HCT116 (cell line): ENCODE measurements at regions not wholly inside any gene's neighbourhood (a gene's known extent, or its start where the extent isn't known, plus 50 kb on each side); places are given as distances from the start of the nearest gene placed in this dataset.

Experiments used
- ATAC-seq: fragments of 200-7000 bp; cut with Tn5 transposase; 2 replicates; pipeline ENCODE4 v1.9.1; 2020; ENCODE audit warnings: mild to moderate bottlenecking, moderate library complexity
- BruUV-seq: library from RNA; stranded (reverse); fragments of 400-500 nt; replicated peaks from 2 replicates; lab custom pipeline; 2021; lab: Mats Ljungman, UMichigan
- CTCF ChIA-PET: fragments of 300-600 bp; sonication (Branson Sonifier 250); formaldehyde crosslinking; loops from one replicate; lab custom pipeline; 2021; ENCODE audit warnings: antibody characterized with exemption; lab: Charles Lee
- POLR2A ChIA-PET: fragments of 300-600, 350-600 bp; sonication (Branson Sonifier 250); formaldehyde crosslinking; loops from one replicate; lab custom pipeline; 2021; ENCODE audit warnings: antibody characterized with exemption; lab: Charles Lee
- RAD21 ChIA-PET, 2 experiments: fragments of 300-600 bp; sonication (Branson Sonifier 250); formaldehyde crosslinking; loops; one replicate each; lab custom pipeline; 2023; ENCODE audit warnings: low total read pairs in 2 of 2; ENCODE audit not compliant: uncharacterized antibody in 2 of 2, unreplicated experiment in 2 of 2, low non-redundant PET in 1 of 2; lab: Charles Lee
- DNase-seq: peaks from one replicate; pipeline ENCODE4 v3.0.0-alpha.2; 2010; ENCODE audit warnings: low read depth, low spot score
- H2AFZ ChIP-seq: fragments of 200-600 bp; shearing (Covaris generic), sonication (generic); 2 replicates; pipeline ENCODE4 v1.6.1; 2017; ENCODE audit warnings: low read depth, mixed run types, mixed read lengths, antibody characterized with exemption, low read length; ENCODE audit not compliant: poor library complexity, severe bottlenecking
- H3K27ac ChIP-seq: 2 replicates; pipeline ENCODE4 v1.5.1; 2012; ENCODE audit warnings: low read depth, low read length
- H3K27me3 ChIP-seq: fragments of 200-600 bp; sonication (generic); 2 replicates; pipeline ENCODE4 v1.6.1; 2016; ENCODE audit warnings: mixed run types, low read length, mixed read lengths; ENCODE audit not compliant: insufficient read depth
- H3K36me3 ChIP-seq, 2 experiments: fragments of 200-500 bp in 1 of 2; fragments of 200-600 bp in 1 of 2; sonication (Bioruptor generic) in 1 of 2; sonication (generic) in 1 of 2; 2 replicates each; pipeline versions ENCODE4 v1.5.1 to v1.6.1; 2014 to 2016; ENCODE audit warnings: low read length in 2 of 2, inconsistent platforms in 1 of 2, mixed read lengths in 1 of 2, mixed run types in 1 of 2; ENCODE audit not compliant: insufficient read depth in 2 of 2, control insufficient read depth in 1 of 2
- H3K4me1 ChIP-seq, 2 experiments: fragments of 200-600 bp in 1 of 2; sonication (generic) in 1 of 2; 2 replicates each; pipeline versions ENCODE4 v1.5.1 to v1.6.1; 2012 to 2017; ENCODE audit warnings: low read length in 2 of 2, inconsistent platforms in 1 of 2, mild to moderate bottlenecking in 1 of 2, mixed read lengths in 1 of 2, mixed run types in 1 of 2, moderate library complexity in 1 of 2; ENCODE audit not compliant: insufficient read depth in 2 of 2, control insufficient read depth in 1 of 2
- H3K4me2 ChIP-seq: fragments of 200-600 bp; sonication (generic); 2 replicates; pipeline ENCODE4 v1.6.1; 2017; ENCODE audit warnings: mixed run types, low read length, mixed read lengths
- H3K4me3 ChIP-seq, 2 experiments: fragments of 200-600 bp in 1 of 2; sonication (generic) in 1 of 2; replicated peaks in 1 of 2; 2 replicates each; pipeline ENCODE4 v1.5.1; 2011 to 2016; ENCODE audit warnings: low read length in 2 of 2, control low read depth in 1 of 2, low read depth in 1 of 2, mild to moderate bottlenecking in 1 of 2, mixed read lengths in 1 of 2, mixed run types in 1 of 2
- H3K79me2 ChIP-seq: fragments of 200-600 bp; sonication (generic); 2 replicates; pipeline ENCODE4 v1.6.1; 2017; ENCODE audit warnings: mild to moderate bottlenecking, mixed run types, low read length, moderate library complexity, mixed read lengths; ENCODE audit not compliant: insufficient read depth
- H3K9ac ChIP-seq: fragments of 200-600 bp; sonication (generic); 2 replicates; pipeline ENCODE4 v1.6.1; 2016; ENCODE audit warnings: low read length, mixed read lengths
- H3K9me2 ChIP-seq: fragments of 200-600 bp; sonication (generic), shearing (Covaris generic); 2 replicates; pipeline ENCODE4 v1.6.1; 2017; ENCODE audit warnings: mixed run types, mild to moderate bottlenecking, moderate library complexity; ENCODE audit not compliant: insufficient read depth
- H3K9me3 ChIP-seq, 2 experiments: fragments of 200-500 bp in 1 of 2; fragments of 200-600 bp in 1 of 2; sonication (Bioruptor generic) in 1 of 2; sonication (generic) in 1 of 2; 2 replicates each; pipeline ENCODE4 v1.6.1; 2014 to 2017; ENCODE audit warnings: low read length in 2 of 2, mixed read lengths in 2 of 2, inconsistent platforms in 1 of 2, low read depth in 1 of 2, mild to moderate bottlenecking in 1 of 2, mixed run types in 1 of 2, moderate library complexity in 1 of 2; ENCODE audit not compliant: control insufficient read depth in 1 of 2, insufficient read depth in 1 of 2
- H4K20me1 ChIP-seq: fragments of 200-600 bp; sonication (generic), shearing (Covaris generic); 2 replicates; pipeline ENCODE4 v1.6.1; 2017; ENCODE audit warnings: mixed run types, mild to moderate bottlenecking, moderate library complexity; ENCODE audit not compliant: insufficient read depth
- EZH2 ChIP-seq: fragments of 200-600 bp; sonication (generic); IDR thresholded peaks from 2 replicates; pipeline ENCODE4 v1.6.1; 2017; ENCODE audit warnings: antibody characterized with exemption, mixed run types
- MAX ChIP-seq: IDR thresholded peaks from 2 replicates; pipeline ENCODE4 v1.6.1; 2012
- REST ChIP-seq: IDR thresholded peaks from 2 replicates; pipeline ENCODE4 v1.6.1; 2012; ENCODE audit warnings: low read depth
- ZFX ChIP-seq: fragments of 450-650 bp; IDR thresholded peaks from 2 replicates; pipeline ENCODE4 v1.6.1; 2017
- ZNF274 ChIP-seq: fragments of 200-500 bp; sonication (Bioruptor generic); IDR thresholded peaks from 2 replicates; pipeline ENCODE4 v1.6.1; 2014; ENCODE audit warnings: mild to moderate bottlenecking, low read depth, low read length, inconsistent platforms
- intact Hi-C: fragments of 100-400 bp; cut with micrococcal nuclease; formaldehyde crosslinking; loops from 2 replicates; pipeline ENCODE4 v1.10.0; 2022
- TF ChIP-seq, protein P1 (sequence below): IDR thresholded peaks from 2 replicates; pipeline ENCODE4 v1.6.1; 2012

DNA sequence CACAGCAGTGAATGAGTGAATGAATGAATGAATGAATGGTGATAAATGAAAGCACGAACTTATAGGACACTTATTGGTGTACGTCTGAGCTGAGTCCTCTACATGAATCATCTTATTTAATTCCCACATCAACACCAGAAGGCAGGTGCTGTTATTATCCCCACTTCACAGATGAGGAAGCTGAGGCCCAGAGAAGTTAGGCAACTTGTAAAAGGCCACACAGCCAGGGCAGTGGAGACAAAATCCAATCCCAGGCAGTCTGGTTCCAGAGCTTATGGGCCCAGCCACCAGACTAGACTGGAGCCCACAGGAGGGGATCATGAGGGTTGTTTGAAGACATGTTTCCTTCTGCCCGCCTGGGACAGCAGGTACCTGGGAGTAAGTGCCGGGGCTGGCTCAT is 364.0 kb downstream of the MN1 start (continued):
- TF ChIP-seq ZFX = no peak
- no peak for TF ChIP-seq MAX
- no peak for TF ChIP-seq ZNF274
- TF ChIP-seq, all 23 proteins: peak for 0

DNA sequence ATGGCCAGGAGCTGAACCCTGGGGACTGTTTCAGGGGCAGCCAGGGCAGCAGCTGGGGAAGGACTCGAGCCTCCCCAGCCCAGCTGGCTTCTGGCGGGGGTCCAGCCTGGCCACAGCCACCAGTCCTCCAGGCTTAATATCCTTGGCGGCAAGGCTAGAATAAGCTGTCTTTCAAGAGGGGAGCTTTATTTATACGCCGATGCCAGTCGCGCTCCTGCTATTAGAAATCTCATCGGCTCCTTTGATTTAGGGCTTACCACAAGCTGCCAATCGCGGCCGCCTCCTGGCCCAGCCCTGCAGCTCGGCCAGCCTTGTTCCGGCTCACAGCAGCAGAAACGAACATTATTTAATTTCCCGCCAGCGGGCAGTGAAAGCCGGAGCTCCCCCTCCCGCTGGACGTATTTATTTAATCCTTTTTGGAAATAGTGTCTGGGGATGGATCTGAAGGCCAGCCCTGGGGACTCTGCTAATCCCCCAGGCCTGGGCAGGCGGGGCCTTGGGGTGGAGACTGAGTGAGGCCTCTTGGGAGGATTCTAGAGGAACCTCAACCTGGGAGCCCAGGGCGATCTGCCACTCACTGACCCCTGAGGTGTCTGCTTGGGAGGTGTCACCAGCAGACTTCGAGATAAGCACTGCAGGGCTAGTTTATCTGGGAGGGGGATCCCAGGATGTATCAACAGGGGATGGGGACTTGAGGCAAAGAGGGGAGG is 363.1 kb downstream of the MN1 start:
- ChIA-PET CTCF (no interaction called here), POLR2A (no interaction called here), RAD21 (no interaction called here)
- H3K79me2 ChIP-seq = no peaks in the 10 kb centered on the region
- no peak for TF ChIP-seq ZFX
- no peak overlapping the region for H3K27ac ChIP-seq
- H3K27me3 ChIP-seq = 0 out of 2 replicates have a peak, but pooled peaks cover 4% of the 10 kb centered on the region
- H3K4me1 ChIP-seq = no peaks in the 10 kb centered on the region
- BruUV-seq = no TSS peak
- no peak for ATAC-seq
- H3K4me2 ChIP-seq = no peak overlapping the region
- H3K9me3 ChIP-seq = no peaks in the 10 kb centered on the region
- DNase-seq = no peak
- no peaks in the 10 kb centered on the region for H3K9me2 ChIP-seq
- no peaks in the 10 kb centered on the region for H4K20me1 ChIP-seq
- no peak overlapping the region for H3K9ac ChIP-seq
- no peak overlapping the region for H2AFZ ChIP-seq
- H3K36me3 ChIP-seq = no peaks in the 10 kb centered on the region
- H3K4me3 ChIP-seq = no peak overlapping the region
- intact Hi-C loops = no loop called here

- no peaks in the 10 kb centered on the region for H3K4me1 ChIP-seq
- H3K27me3 ChIP-seq = 0 out of 2 replicates have a peak, but pooled peaks cover 4% of the 10 kb centered on the region
- H3K36me3 ChIP-seq = no peaks in the 10 kb centered on the region
- no peaks in the 10 kb centered on the region for H4K20me1 ChIP-seq
- H3K9me3 ChIP-seq = no peaks in the 10 kb centered on the region
- ChIA-PET POLR2A (no interaction called here), RAD21 (no interaction called here), CTCF (no interaction called here)
- TF ChIP-seq, protein P1, sequence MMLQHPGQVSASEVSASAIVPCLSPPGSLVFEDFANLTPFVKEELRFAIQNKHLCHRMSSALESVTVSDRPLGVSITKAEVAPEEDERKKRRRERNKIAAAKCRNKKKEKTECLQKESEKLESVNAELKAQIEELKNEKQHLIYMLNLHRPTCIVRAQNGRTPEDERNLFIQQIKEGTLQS = no peak
- no peak for TF ChIP-seq ZFX
- no peak for TF ChIP-seq EZH2
- TF ChIP-seq REST = no peak
- no peak overlapping the region for H3K4me2 ChIP-seq
- DNase-seq (no peak), ATAC-seq (no peak)
- no peaks in the 10 kb centered on the region for H3K79me2 ChIP-seq
- H2AFZ ChIP-seq = no peak overlapping the region
- no peak overlapping the region for H3K9ac ChIP-seq
- no peak overlapping the region for H3K27ac ChIP-seq
- intact Hi-C loops = no loop called here
- H3K9me2 ChIP-seq = no peaks in the 10 kb centered on the region
- no TSS peak for BruUV-seq
- H3K4me3 ChIP-seq = no peak overlapping the region
Observed at GRCh38 chr22:27439131-27439530, 362.4 kb downstream of the MN1 start.
